ENCODE measurements at regions not wholly inside any gene's neighbourhood (a gene's known extent, or its start where the extent isn't known, plus 50 kb on each side); places are given as distances from the start of the nearest gene placed in this dataset.

DNA sequence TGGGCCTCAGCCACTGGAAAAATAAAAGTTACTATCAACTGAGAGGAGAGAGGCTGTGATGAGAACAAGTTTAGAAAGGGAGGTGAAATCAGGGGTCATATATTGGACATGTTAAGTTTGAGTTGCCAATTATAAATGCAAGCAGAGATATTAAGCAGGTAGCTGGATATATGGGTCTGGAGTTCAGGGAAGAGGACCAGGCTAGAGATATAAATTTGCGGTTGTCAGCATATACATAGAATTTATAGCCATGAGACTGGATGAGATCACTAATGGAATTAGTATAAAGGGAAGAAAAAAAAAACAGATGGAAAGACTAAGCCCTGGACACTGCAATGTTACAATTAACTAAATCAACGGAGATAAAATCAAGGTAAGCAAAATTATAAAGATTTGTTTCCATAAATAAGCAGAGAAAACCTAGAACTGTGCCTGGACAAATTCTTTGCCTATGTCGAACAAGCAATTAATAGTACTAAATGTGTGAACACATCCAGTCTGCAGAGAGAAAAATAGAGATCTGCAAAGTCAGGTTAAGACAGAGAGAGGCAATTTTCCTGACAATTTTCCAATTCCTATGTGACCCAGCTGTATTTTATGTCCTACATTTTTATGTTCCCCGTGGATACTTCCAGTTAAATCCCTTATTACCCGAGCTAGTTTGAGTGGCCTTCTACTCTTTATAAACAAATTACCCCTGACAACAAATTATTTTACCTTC, 265.4 kb downstream of the GASK1B start:
- H3K4me1 Mint-ChIP-seq = no peaks in the 10 kb centered on the region
- no peak overlapping the region for H3K4me3 Mint-ChIP-seq
- Histone ChIP-seq H3K4me3 (ENCODE audit: low read depth, low read length) (no peak overlapping the region), H3K27me3 (ENCODE audit: control insufficient read depth, insufficient read depth, low read length) (no peaks in the 10 kb centered on the region), H3K27ac (ENCODE audit: insufficient read depth, low read length, poor library complexity, severe bottlenecking) (no peak overlapping the region), H3K36me3 (ENCODE audit: control insufficient read depth, insufficient read depth, low read length) (no peaks in the 10 kb centered on the region), H3K4me1 (ENCODE audit: control insufficient read depth, insufficient read depth, low read length, poor library complexity, severe bottlenecking) (no peaks in the 10 kb centered on the region), H3K9me3 (ENCODE audit: control insufficient read depth in 2 of 2, low read length in 2 of 2) (no peaks in the 10 kb centered on the region)
- no peak for DNase-seq
- ATAC-seq (ENCODE audit: low read depth in 2 of 2) = no peak
- H3K27ac Mint-ChIP-seq = no peak overlapping the region
- no peaks in the 10 kb centered on the region for H3K36me3 Mint-ChIP-seq
- H3K27me3 Mint-ChIP-seq = no peaks in the 10 kb centered on the region
- peaks cover 0 to 5% (median 0%) of the 10 kb centered on the region in 7 donors for H3K9me3 Mint-ChIP-seq

GRCh38 chr4:157898836-157899605, 273.8 kb downstream of the GASK1B start:
- Histone ChIP-seq H3K36me3 (ENCODE audit: control insufficient read depth, insufficient read depth, low read length) (no peaks in the 10 kb centered on the region), H3K9me3 (ENCODE audit: control insufficient read depth in 2 of 2, low read length in 2 of 2) (no peaks in the 10 kb centered on the region), H3K27me3 (ENCODE audit: control insufficient read depth, insufficient read depth, low read length) (no peaks in the 10 kb centered on the region), H3K4me1 (ENCODE audit: control insufficient read depth, insufficient read depth, low read length, poor library complexity, severe bottlenecking) (no peaks in the 10 kb centered on the region), H3K4me3 (ENCODE audit: low read depth, low read length) (no peak overlapping the region), H3K27ac (ENCODE audit: insufficient read depth, low read length, poor library complexity, severe bottlenecking) (no peak overlapping the region)
- no peak for DNase-seq
- Mint-ChIP-seq H3K27ac (no peak overlapping the region), H3K9me3 (peaks cover 0 to 7% (median 4%) of the 10 kb centered on the region in 7 donors), H3K4me3 (no peak overlapping the region), H3K36me3 (no peaks in the 10 kb centered on the region), H3K27me3 (no peaks in the 10 kb centered on the region), H3K4me1 (no peaks in the 10 kb centered on the region)
- no peak for ATAC-seq (ENCODE audit: low read depth in 2 of 2)

DNA sequence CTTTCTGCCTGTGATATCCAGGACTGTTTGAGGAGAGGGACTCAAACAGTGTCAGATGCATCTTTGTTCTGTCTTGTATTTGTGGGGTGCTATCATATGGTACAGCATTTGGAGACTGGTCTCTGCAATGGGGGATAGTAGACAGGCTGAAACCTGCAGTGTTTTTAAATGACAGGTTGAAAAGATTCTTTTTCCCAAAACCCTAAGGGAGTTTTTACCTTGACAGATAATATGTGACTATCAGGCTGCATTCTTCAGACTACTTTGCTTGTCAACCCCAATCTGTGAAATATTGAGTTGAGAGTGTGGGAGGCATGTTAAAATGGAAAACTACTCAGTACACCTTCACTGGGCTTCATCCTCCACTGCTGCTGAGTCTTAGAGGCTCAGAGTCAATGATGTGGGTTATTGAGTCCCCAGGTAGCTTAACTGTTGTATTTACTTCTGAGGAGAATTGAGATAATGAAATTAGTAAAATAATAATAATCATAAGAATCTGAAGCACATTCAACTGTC, 274.9 kb downstream of the GASK1B start:
- Mint-ChIP-seq H3K36me3 (no peaks in the 10 kb centered on the region), H3K9me3 (peaks cover 0 to 12% (median 4%) of the 10 kb centered on the region in 7 donors), H3K4me1 (no peaks in the 10 kb centered on the region), H3K4me3 (no peak overlapping the region), H3K27ac (no peak overlapping the region), H3K27me3 (no peaks in the 10 kb centered on the region)
- no peaks in the 10 kb centered on the region for H3K36me3 ChIP-seq (ENCODE audit: control insufficient read depth, insufficient read depth, low read length)
- no peak overlapping the region for H3K27ac ChIP-seq (ENCODE audit: insufficient read depth, low read length, poor library complexity, severe bottlenecking)
- no peak for ATAC-seq (ENCODE audit: low read depth in 2 of 2)
- no peaks in the 10 kb centered on the region for H3K27me3 ChIP-seq (ENCODE audit: control insufficient read depth, insufficient read depth, low read length)
- H3K4me1 ChIP-seq (ENCODE audit: control insufficient read depth, insufficient read depth, low read length, poor library complexity, severe bottlenecking) = no peaks in the 10 kb centered on the region
- H3K4me3 ChIP-seq (ENCODE audit: low read depth, low read length) = no peak overlapping the region
- H3K9me3 ChIP-seq (ENCODE audit: control insufficient read depth in 2 of 2, low read length in 2 of 2) = no peaks in the 10 kb centered on the region
- no peak for DNase-seq

DNA sequence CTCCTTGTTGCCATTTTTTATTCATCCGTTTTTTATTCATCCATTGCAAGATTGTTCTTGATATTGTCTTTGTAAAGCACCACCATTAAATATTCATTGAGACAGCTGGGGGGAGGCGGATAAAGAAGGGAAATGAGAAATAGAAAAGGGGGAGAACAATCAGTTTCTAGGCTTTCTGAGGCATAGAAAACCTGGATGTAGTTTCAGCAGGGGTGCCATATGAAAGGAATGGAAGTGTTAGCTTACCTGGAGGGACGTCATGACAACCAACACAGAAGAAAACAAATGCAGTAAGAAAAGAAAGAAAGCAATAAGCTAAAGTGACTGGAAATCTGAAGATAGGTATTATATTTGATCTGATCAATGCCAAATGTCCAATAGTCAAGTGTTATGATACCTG, 276.1 kb downstream of the GASK1B start:
- no peak overlapping the region for H3K27ac ChIP-seq (ENCODE audit: insufficient read depth, low read length, poor library complexity, severe bottlenecking)
- no peak overlapping the region for H3K4me3 ChIP-seq (ENCODE audit: low read depth, low read length)
- no peaks in the 10 kb centered on the region for H3K4me1 ChIP-seq (ENCODE audit: control insufficient read depth, insufficient read depth, low read length, poor library complexity, severe bottlenecking)
- Mint-ChIP-seq H3K27me3 (no peaks in the 10 kb centered on the region), H3K36me3 (no peaks in the 10 kb centered on the region), H3K4me1 (no peaks in the 10 kb centered on the region), H3K9me3 (peaks cover 0 to 10% (median 3%) of the 10 kb centered on the region in 7 donors), H3K4me3 (no peak overlapping the region), H3K27ac (no peak overlapping the region)
- ATAC-seq (ENCODE audit: low read depth in 2 of 2) (no peak), DNase-seq (no peak)
- no peaks in the 10 kb centered on the region for H3K36me3 ChIP-seq (ENCODE audit: control insufficient read depth, insufficient read depth, low read length)
- H3K9me3 ChIP-seq (ENCODE audit: control insufficient read depth in 2 of 2, low read length in 2 of 2) = no peaks in the 10 kb centered on the region
- H3K27me3 ChIP-seq (ENCODE audit: control insufficient read depth, insufficient read depth, low read length) = no peaks in the 10 kb centered on the region

- Histone ChIP-seq H3K4me3 (ENCODE audit: low read depth, low read length) (no peak overlapping the region), H3K36me3 (ENCODE audit: control insufficient read depth, insufficient read depth, low read length) (no peaks in the 10 kb centered on the region), H3K9me3 (ENCODE audit: control insufficient read depth in 2 of 2, low read length in 2 of 2) (no peaks in the 10 kb centered on the region), H3K27me3 (ENCODE audit: control insufficient read depth, insufficient read depth, low read length) (no peaks in the 10 kb centered on the region), H3K27ac (ENCODE audit: insufficient read depth, low read length, poor library complexity, severe bottlenecking) (no peak overlapping the region), H3K4me1 (ENCODE audit: control insufficient read depth, insufficient read depth, low read length, poor library complexity, severe bottlenecking) (no peaks in the 10 kb centered on the region)
- Mint-ChIP-seq H3K27ac (no peak overlapping the region), H3K36me3 (no peaks in the 10 kb centered on the region), H3K4me3 (no peak overlapping the region), H3K4me1 (no peaks in the 10 kb centered on the region), H3K9me3 (peaks cover 0 to 11% (median 3%) of the 10 kb centered on the region in 7 donors), H3K27me3 (no peaks in the 10 kb centered on the region)
- DNase-seq (no peak), ATAC-seq (ENCODE audit: low read depth in 2 of 2) (no peak)
These were observed 277.6 kb downstream of the GASK1B start for GRCh38 chr4:157895205-157895604.

DNA sequence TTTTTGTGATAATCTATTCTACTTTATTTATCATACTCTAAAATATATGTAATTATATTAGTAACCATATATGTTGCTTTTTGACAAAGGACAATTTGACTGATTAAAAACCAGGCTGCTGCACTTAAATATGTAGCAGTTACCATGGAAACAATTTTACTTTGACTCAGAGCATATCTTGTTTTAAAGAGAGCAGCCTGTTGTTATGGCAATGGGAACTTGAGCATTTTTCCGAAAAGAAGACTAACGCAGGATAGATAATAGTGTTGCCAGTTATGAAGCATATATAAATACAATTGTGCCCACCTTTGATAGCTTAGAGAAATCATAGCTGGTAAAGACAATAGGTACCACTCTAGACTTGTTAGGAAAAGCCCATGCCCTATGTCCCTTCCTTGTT, 283.0 kb downstream of the GASK1B start:
- Mint-ChIP-seq H3K36me3 (no peaks in the 10 kb centered on the region), H3K27ac (no peak overlapping the region), H3K4me1 (no peaks in the 10 kb centered on the region), H3K9me3 (peaks cover 0 to 7% (median 0%) of the 10 kb centered on the region in 7 donors), H3K4me3 (no peak overlapping the region), H3K27me3 (no peaks in the 10 kb centered on the region)
- no peaks in the 10 kb centered on the region for H3K9me3 ChIP-seq (ENCODE audit: control insufficient read depth in 2 of 2, low read length in 2 of 2)
- H3K27ac ChIP-seq (ENCODE audit: insufficient read depth, low read length, poor library complexity, severe bottlenecking) = no peak overlapping the region
- DNase-seq (no peak), ATAC-seq (ENCODE audit: low read depth in 2 of 2) (no peak)
- no peaks in the 10 kb centered on the region for H3K36me3 ChIP-seq (ENCODE audit: control insufficient read depth, insufficient read depth, low read length)
- H3K4me1 ChIP-seq (ENCODE audit: control insufficient read depth, insufficient read depth, low read length, poor library complexity, severe bottlenecking) = no peaks in the 10 kb centered on the region
- H3K27me3 ChIP-seq (ENCODE audit: control insufficient read depth, insufficient read depth, low read length) = no peaks in the 10 kb centered on the region
- H3K4me3 ChIP-seq (ENCODE audit: low read depth, low read length) = no peak overlapping the region

DNA sequence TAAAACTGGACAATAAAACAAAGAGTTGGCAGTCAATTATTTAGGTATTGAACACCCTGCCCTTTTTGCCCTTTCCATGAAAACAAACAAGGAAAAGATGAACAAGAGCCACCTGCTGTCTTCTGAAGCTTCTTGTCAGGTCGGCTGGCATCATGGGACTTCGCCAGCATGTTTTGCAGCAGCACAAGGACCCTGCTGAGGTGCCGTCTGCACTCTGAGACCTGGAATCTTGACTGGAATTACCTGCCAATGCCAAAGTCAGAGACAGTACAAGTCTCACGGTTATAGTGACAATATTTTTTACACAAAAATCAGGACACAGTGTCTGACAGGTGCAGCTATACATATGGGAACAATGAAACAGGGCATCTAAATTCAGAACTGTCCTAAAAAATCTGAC, 284.5 kb downstream of the GASK1B start:
- ATAC-seq (ENCODE audit: low read depth in 2 of 2) = no peak
- H3K27ac ChIP-seq (ENCODE audit: insufficient read depth, low read length, poor library complexity, severe bottlenecking) = no peak overlapping the region
- no peaks in the 10 kb centered on the region for H3K4me1 Mint-ChIP-seq
- H3K9me3 ChIP-seq (ENCODE audit: control insufficient read depth in 2 of 2, low read length in 2 of 2) = no peaks in the 10 kb centered on the region
- no peaks in the 10 kb centered on the region for H3K4me1 ChIP-seq (ENCODE audit: control insufficient read depth, insufficient read depth, low read length, poor library complexity, severe bottlenecking)
- no peak overlapping the region for H3K4me3 Mint-ChIP-seq
- H3K9me3 Mint-ChIP-seq = peaks cover 0 to 4% (median 0%) of the 10 kb centered on the region in 7 donors
- H3K27me3 Mint-ChIP-seq = no peaks in the 10 kb centered on the region
- no peaks in the 10 kb centered on the region for H3K27me3 ChIP-seq (ENCODE audit: control insufficient read depth, insufficient read depth, low read length)
- H3K4me3 ChIP-seq (ENCODE audit: low read depth, low read length) = no peak overlapping the region
- no peaks in the 10 kb centered on the region for H3K36me3 ChIP-seq (ENCODE audit: control insufficient read depth, insufficient read depth, low read length)
- no peak for DNase-seq
- no peak overlapping the region for H3K27ac Mint-ChIP-seq
- H3K36me3 Mint-ChIP-seq = no peaks in the 10 kb centered on the region

Data from CD4-positive, CD25-positive, alpha-beta regulatory T cell (primary cell).